Keratinocyte (primary cell): ENCODE measurements at regions not wholly inside any gene's neighbourhood (a gene's known extent, or its start where the extent isn't known, plus 50 kb on each side); places are given as distances from the start of the nearest gene placed in this dataset.

ENCODE experiments used
- EZH2 ChIP-seq: IDR thresholded peaks from one replicate; pipeline ENCODE4 v1.6.1; 2012; ENCODE audit warnings: inconsistent platforms, mild to moderate bottlenecking, low read length, moderate library complexity
- TF ChIP-seq, protein P1 (sequence below), 3 experiments: IDR thresholded peaks in 1 of 3; conservative IDR thresholded peaks in 1 of 3; optimal IDR thresholded peaks in 1 of 3; 2 replicates in 2 of 3; 3 replicates in 1 of 3; pipeline versions ENCODE3 to v1.5.1; 2011; ENCODE audit warnings: low read length in 3 of 3, mild to moderate bottlenecking in 3 of 3, moderate library complexity in 2 of 3, control low read depth in 1 of 3, inconsistent platforms in 1 of 3; ENCODE audit not compliant: insufficient read depth in 2 of 3; ENCODE audit errors: extremely low read depth in 1 of 3

DNA sequence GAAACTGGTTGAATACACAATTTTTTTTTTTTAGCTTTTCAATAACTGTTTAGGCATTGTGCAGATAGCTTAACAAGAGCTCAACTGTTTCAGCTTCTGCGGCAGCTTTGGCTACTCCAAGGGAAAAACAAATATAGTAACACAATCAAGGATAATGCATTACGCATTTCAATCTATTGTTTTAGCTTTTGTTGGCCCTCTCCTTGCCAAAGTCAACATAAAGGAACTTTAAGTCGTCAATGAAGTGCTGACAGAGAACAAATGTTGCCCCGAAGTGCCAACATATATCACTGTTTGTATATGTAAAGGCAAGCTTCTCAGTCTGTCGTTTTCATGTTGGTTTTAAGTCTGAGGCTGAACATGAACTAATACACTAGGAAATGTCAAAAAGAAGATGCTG lies 1087.4 kb upstream of the FLRT2 start:
- TF ChIP-seq, protein P1, sequence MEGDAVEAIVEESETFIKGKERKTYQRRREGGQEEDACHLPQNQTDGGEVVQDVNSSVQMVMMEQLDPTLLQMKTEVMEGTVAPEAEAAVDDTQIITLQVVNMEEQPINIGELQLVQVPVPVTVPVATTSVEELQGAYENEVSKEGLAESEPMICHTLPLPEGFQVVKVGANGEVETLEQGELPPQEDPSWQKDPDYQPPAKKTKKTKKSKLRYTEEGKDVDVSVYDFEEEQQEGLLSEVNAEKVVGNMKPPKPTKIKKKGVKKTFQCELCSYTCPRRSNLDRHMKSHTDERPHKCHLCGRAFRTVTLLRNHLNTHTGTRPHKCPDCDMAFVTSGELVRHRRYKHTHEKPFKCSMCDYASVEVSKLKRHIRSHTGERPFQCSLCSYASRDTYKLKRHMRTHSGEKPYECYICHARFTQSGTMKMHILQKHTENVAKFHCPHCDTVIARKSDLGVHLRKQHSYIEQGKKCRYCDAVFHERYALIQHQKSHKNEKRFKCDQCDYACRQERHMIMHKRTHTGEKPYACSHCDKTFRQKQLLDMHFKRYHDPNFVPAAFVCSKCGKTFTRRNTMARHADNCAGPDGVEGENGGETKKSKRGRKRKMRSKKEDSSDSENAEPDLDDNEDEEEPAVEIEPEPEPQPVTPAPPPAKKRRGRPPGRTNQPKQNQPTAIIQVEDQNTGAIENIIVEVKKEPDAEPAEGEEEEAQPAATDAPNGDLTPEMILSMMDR (optimal IDR thresholded peaks at IDR 0.05 in 1 of 3, IDR thresholded peaks at IDR 0.05 in 1 of 3, conservative IDR thresholded peaks at IDR 0.05 in 1 of 3; ENCODE audit: extremely low read depth in 1 of 3, insufficient read depth in 2 of 3, low read length in 3 of 3): no peak
- no peak for TF ChIP-seq EZH2
